WTC11 (cell line): ENCODE measurements at regions not wholly inside any gene's neighbourhood (a gene's known extent, or its start where the extent isn't known, plus 50 kb on each side); places are given as distances from the start of the nearest gene placed in this dataset.

ENCODE experiments used
- ATAC-seq: fragments of 200-7000 bp; cut with Tn5 transposase; 2 replicates; pipeline ENCODE4 v1.10.0; 2021; ENCODE audit warnings: mild to moderate bottlenecking, moderate library complexity
- CTCF ChIA-PET: fragments of 300-600 bp; sonication (Branson Sonifier 250); formaldehyde crosslinking; loops from one replicate; lab custom pipeline; 2021; ENCODE audit warnings: antibody characterized with exemption; lab: Charles Lee
- POLR2A ChIA-PET: fragments of 350-600 bp; sonication (Branson Sonifier 250); formaldehyde crosslinking; loops from one replicate; lab custom pipeline; 2021; ENCODE audit warnings: antibody characterized with exemption; lab: Charles Lee
- DNase-seq: peaks from one replicate; pipeline ENCODE4 v3.0.0; 2021; ENCODE audit warnings: low spot score
- H3K27ac Mint-ChIP-seq: 2 replicates; pipeline ENCODE4 v1.8.0; 2021; ENCODE audit warnings: mixed read lengths
- H3K27me3 Mint-ChIP-seq: 2 replicates; pipeline ENCODE4 v1.8.0; 2021; ENCODE audit warnings: low read depth, mild to moderate bottlenecking, moderate library complexity, mixed read lengths
- H3K36me3 Mint-ChIP-seq: 2 replicates; pipeline ENCODE4 v1.8.0; 2021; ENCODE audit warnings: mixed read lengths
- H3K4me1 Mint-ChIP-seq: 2 replicates; pipeline ENCODE4 v1.8.0; 2022; ENCODE audit warnings: mixed read lengths
- H3K4me3 Mint-ChIP-seq: 2 replicates; pipeline ENCODE4 v1.8.0; 2021; ENCODE audit warnings: mild to moderate bottlenecking, moderate library complexity, mixed read lengths
- H3K9me3 Mint-ChIP-seq: 2 replicates; pipeline ENCODE4 v1.8.0; 2021; ENCODE audit warnings: mixed read lengths
- CTCF ChIP-seq: fragments of 200-600 bp; IDR thresholded peaks from 2 replicates; pipeline ENCODE4 v1.8.0; 2022; ENCODE audit warnings: antibody characterized with exemption
- E2F5 ChIP-seq: sonication (generic); formaldehyde crosslinking; IDR thresholded peaks from 2 replicates; pipeline ENCODE4 v1.8.1; 2022; ENCODE audit warnings: mild to moderate bottlenecking, moderate library complexity, missing genetic modification reagents
- ELF4 ChIP-seq: sonication (generic); formaldehyde crosslinking; IDR thresholded peaks from 2 replicates; pipeline ENCODE4 v1.8.1; 2022; ENCODE audit warnings: low read depth, mild to moderate bottlenecking, moderate library complexity, missing genetic modification reagents
- IRF2 ChIP-seq: sonication (generic); formaldehyde crosslinking; IDR thresholded peaks from 2 replicates; pipeline ENCODE4 v1.8.0; 2022; ENCODE audit warnings: low read depth, missing genetic modification reagents, borderline replicate concordance
- MAX ChIP-seq: sonication (generic); formaldehyde crosslinking; IDR thresholded peaks from 2 replicates; pipeline ENCODE4 v1.8.0; 2022; ENCODE audit warnings: mild to moderate bottlenecking, missing genetic modification reagents
- PRRX2 ChIP-seq: fragments of 250-450 bp; sonication (Bioruptor Pico); IDR thresholded peaks from 2 replicates; pipeline ENCODE4 v1.8.0; 2021; ENCODE audit warnings: mild to moderate bottlenecking
- SMAD3 ChIP-seq: sonication (generic); formaldehyde crosslinking; IDR thresholded peaks from 2 replicates; pipeline ENCODE4 v1.8.0; 2022; ENCODE audit warnings: missing genetic modification reagents, mild to moderate bottlenecking, borderline replicate concordance
- TP53 ChIP-seq: sonication (generic); formaldehyde crosslinking; IDR thresholded peaks from 2 replicates; pipeline ENCODE4 v1.8.1; 2023; ENCODE audit warnings: mild to moderate bottlenecking, missing genetic modification reagents
- ZNF396 ChIP-seq: fragments of 250-450 bp; sonication (Bioruptor Pico); IDR thresholded peaks from 2 replicates; pipeline ENCODE4 v1.8.0; 2021; ENCODE audit warnings: mild to moderate bottlenecking, moderate library complexity, borderline replicate concordance
- ZNF671 ChIP-seq: fragments of 250-450 bp; sonication (Bioruptor Pico); IDR thresholded peaks from 2 replicates; pipeline ENCODE4 v1.8.0; 2021; ENCODE audit warnings: mild to moderate bottlenecking
- TF ChIP-seq, protein P1 (sequence below): fragments of 250-450 bp; sonication (Bioruptor Pico); IDR thresholded peaks from 2 replicates; pipeline ENCODE4 v2.1.2; 2022; ENCODE audit warnings: mild to moderate bottlenecking, moderate library complexity
- TF ChIP-seq, protein P2 (sequence below): sonication (generic); formaldehyde crosslinking; IDR thresholded peaks from 2 replicates; pipeline ENCODE4 v1.8.1; 2022; ENCODE audit warnings: low read depth, mild to moderate bottlenecking, moderate library complexity, missing genetic modification reagents, borderline replicate concordance

DNA sequence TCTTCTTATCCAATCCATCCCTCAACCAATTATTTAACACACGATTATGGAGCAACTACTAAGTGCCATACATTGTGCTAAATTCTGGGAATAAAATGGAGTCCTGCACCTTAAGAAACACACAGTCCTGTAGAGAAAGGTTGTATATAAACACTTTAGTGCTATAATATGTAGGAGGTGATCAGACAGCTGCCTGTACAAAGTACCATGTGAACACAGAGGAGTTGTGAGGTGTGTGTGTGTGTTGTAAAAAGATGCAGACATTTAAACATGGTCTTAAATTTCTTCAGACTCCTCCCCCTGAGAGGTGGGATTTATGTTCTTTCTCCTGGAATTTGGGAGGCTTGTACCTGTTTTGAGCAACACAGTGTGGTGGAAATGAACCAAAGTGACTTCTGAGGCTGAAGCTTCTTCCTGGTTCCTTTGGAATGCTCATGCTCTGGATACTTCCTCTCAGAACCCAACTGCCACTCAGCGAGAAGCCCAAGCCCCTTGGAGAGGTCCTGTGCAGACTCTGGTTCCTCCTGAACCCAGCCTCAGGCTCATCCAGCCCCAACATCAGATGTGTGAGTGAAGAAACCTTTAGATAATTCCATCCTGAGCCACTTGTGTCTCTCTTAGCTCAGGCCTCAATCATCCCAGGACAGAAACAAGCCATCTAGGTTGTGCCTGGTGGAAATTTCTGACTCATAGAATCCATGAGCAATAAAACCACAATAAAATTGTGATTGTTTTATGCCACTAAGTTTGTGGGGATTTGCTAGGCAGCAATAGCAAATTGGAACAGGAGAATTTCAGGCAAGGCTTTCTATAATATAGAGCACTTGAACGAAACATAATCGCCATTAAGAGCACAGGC is 161.2 kb upstream of the FAM3C start:
- ATAC-seq: no peak
- no peak overlapping the region for H3K4me3 Mint-ChIP-seq
- POLR2A ChIA-PET: no interaction called here
- H3K27me3 Mint-ChIP-seq: no peaks in the 10 kb centered on the region
- H3K36me3 Mint-ChIP-seq: no peaks in the 10 kb centered on the region
- H3K27ac Mint-ChIP-seq: no peak overlapping the region
- H3K4me1 Mint-ChIP-seq: 0 out of 2 replicates have a peak, but pooled peaks cover 8% of the 10 kb centered on the region
- 0 out of 2 replicates have a peak, but pooled peaks cover 3% of the 10 kb centered on the region for H3K9me3 Mint-ChIP-seq
- TF ChIP-seq TP53: no peak
- no peak for TF ChIP-seq ZNF396 (CRISPR knock-in tag)
- no peak for TF ChIP-seq ELF4 (CRISPR knock-in tag)
- TF ChIP-seq E2F5 (CRISPR knock-in tag): no peak
- TF ChIP-seq MAX (CRISPR knock-in tag): no peak
- TF ChIP-seq IRF2 (CRISPR knock-in tag): no peak
- no peak for TF ChIP-seq SMAD3 (CRISPR knock-in tag)
- TF ChIP-seq, protein P1, sequence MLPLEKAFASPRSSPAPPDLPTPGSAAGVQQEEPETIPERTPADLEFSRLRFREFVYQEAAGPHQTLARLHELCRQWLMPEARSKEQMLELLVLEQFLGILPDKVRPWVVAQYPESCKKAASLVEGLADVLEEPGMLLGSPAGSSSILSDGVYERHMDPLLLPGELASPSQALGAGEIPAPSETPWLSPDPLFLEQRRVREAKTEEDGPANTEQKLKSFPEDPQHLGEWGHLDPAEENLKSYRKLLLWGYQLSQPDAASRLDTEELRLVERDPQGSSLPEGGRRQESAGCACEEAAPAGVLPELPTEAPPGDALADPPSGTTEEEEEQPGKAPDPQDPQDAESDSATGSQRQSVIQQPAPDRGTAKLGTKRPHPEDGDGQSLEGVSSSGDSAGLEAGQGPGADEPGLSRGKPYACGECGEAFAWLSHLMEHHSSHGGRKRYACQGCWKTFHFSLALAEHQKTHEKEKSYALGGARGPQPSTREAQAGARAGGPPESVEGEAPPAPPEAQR (CRISPR knock-in tag): no peak
- no peak for TF ChIP-seq PRRX2 (CRISPR knock-in tag)
- CTCF ChIA-PET: interaction anchor here (0.8 kb wide), 1 partner anchor 437 kb away, joined by 5 read pairs; no protein-coding TSS in a partner anchor
- DNase-seq: no peak

DNA sequence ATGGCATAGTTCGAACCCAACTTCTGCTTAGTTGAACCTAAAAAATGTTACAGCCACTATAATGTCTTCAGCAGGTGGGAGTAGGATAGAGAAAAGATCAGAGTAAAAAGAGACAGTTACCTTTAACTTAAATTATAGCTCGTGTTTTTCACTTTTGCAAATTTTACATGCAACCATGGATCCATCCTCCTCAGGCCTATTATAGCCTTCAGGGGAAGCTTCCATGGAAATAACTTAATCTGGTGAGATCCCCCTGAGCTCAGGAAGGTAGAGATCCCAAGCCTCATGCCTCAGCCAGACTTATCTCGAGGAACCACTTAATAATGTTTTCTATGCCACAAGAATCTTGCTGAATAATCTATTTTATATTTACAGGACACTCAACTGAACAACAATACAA is 159.4 kb upstream of the FAM3C start:
- Mint-ChIP-seq H3K4me3 (no peak overlapping the region), H3K9me3 (0 out of 2 replicates have a peak, but pooled peaks cover 3% of the 10 kb centered on the region), H3K36me3 (no peaks in the 10 kb centered on the region), H3K27me3 (no peaks in the 10 kb centered on the region), H3K4me1 (no peaks in the 10 kb centered on the region; the same call in 1 of the 2 replicates), H3K27ac (no peak overlapping the region)
- DNase-seq (no peak), ATAC-seq (no peak)
- ChIA-PET CTCF (interaction anchor here (1.0 kb wide), 1 partner anchor 439 kb away, joined by 6 read pairs; no protein-coding TSS in a partner anchor), POLR2A (no interaction called here)
- TF ChIP-seq, protein P2, sequence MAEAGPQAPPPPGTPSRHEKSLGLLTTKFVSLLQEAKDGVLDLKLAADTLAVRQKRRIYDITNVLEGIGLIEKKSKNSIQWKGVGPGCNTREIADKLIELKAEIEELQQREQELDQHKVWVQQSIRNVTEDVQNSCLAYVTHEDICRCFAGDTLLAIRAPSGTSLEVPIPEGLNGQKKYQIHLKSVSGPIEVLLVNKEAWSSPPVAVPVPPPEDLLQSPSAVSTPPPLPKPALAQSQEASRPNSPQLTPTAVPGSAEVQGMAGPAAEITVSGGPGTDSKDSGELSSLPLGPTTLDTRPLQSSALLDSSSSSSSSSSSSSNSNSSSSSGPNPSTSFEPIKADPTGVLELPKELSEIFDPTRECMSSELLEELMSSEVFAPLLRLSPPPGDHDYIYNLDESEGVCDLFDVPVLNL (CRISPR knock-in tag): no peak
- no peak for TF ChIP-seq IRF2 (CRISPR knock-in tag)

DNA sequence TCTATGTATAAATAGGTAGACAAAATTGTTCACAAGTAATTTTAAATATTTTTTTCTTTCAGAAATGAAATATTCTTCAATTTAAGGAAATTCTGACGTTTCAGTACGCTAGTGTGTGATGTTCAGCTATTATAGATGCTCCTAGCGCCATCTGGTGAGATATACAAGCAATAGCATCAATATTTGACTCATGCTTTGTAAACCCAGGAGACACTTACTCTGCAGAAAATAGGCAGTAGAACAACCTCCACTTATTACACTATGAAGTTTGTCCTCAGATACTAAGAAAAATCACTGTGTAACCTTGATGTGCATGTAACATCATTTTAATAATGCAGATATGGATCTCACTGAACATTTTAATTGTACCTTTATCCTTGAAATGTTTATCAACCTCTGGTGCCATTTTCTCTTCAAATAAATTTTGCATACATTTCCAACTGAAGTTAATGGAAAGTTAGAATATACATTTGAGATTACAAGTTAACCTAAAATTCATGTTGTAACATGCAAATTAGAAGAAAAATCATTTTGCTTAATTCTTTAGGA is 151.5 kb upstream of the FAM3C start:
- H3K4me3 Mint-ChIP-seq: no peak overlapping the region
- peaks cover 4% of the 10 kb centered on the region for H3K4me1 Mint-ChIP-seq
- H3K27ac Mint-ChIP-seq: no peak overlapping the region
- TF ChIP-seq CTCF (peak; percentile 39), ZNF671 (CRISPR knock-in tag) (no peak)
- peaks cover 22% of the 10 kb centered on the region for H3K36me3 Mint-ChIP-seq
- POLR2A ChIA-PET: no interaction called here
- DNase-seq (no peak), ATAC-seq (peak; percentile 81)
- no peaks in the 10 kb centered on the region for H3K27me3 Mint-ChIP-seq
- CTCF ChIA-PET: interaction anchor here (0.8 to 2.2 kb wide), 7 partner anchors 9 to 447 kb away, joined by 3 to 24 read pairs (median 5); partner anchors contain the start of gene FAM3C
- peaks cover 30% of the 10 kb centered on the region for H3K9me3 Mint-ChIP-seq
